Cardiac fibroblast (primary cell): ENCODE measurements at regions not wholly inside any gene's neighbourhood (a gene's known extent, or its start where the extent isn't known, plus 50 kb on each side); places are given as distances from the start of the nearest gene placed in this dataset.

Experiments used
- DNase-seq, 2 donors: peaks; one replicate each; pipeline versions ENCODE4 v3.0.0 to v3.0.0-alpha.2; 2010; ENCODE audit warnings: low read depth in 2 of 2
- H3K4me3 ChIP-seq, 2 donors: replicated peaks in 1 of 2; 1 replicate in 1 of 2; 2 replicates in 1 of 2; pipeline ENCODE4 v1.5.1; 2011; ENCODE audit warnings: low read depth in 2 of 2, low read length in 2 of 2, mild to moderate bottlenecking in 2 of 2, moderate library complexity in 1 of 2
- TF ChIP-seq, protein P1 (sequence below): IDR thresholded peaks from one replicate; pipeline ENCODE4 v1.5.1; 2011; ENCODE audit warnings: low read depth, mild to moderate bottlenecking, low read length, inconsistent platforms

DNA sequence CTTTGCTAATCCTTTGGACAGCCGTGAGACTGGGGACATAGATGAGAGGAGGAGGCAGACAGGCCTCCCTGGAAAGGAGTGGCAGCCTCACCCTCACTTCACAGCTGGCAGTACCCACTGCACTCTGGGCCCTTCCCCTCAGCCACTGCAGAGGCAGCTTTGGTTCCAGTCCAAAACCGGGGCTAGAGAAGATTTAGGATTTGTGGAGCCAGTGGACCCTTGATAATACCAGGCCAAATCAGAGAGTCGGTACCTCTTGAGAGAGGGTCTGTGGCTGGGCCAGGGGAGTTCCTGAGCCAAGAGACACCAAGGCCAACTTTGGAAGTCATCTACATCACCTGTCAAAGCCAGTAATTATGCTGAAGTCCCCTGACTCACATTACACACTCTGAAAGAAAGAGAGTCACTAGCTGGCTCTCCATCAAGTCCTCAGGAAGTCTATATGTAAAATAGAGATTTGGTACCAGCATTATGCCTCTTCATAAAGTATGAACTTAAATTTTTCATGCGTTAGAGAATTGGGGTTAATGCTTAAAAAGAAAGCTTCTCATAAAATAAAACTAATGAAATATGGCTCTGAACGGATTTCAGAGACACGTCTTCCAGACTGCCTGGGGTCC, 244.1 kb upstream of the SEMA6D start:
- no peak for DNase-seq
- TF ChIP-seq, protein P1, sequence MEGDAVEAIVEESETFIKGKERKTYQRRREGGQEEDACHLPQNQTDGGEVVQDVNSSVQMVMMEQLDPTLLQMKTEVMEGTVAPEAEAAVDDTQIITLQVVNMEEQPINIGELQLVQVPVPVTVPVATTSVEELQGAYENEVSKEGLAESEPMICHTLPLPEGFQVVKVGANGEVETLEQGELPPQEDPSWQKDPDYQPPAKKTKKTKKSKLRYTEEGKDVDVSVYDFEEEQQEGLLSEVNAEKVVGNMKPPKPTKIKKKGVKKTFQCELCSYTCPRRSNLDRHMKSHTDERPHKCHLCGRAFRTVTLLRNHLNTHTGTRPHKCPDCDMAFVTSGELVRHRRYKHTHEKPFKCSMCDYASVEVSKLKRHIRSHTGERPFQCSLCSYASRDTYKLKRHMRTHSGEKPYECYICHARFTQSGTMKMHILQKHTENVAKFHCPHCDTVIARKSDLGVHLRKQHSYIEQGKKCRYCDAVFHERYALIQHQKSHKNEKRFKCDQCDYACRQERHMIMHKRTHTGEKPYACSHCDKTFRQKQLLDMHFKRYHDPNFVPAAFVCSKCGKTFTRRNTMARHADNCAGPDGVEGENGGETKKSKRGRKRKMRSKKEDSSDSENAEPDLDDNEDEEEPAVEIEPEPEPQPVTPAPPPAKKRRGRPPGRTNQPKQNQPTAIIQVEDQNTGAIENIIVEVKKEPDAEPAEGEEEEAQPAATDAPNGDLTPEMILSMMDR = no peak
- no peak overlapping the region for H3K4me3 ChIP-seq

DNA sequence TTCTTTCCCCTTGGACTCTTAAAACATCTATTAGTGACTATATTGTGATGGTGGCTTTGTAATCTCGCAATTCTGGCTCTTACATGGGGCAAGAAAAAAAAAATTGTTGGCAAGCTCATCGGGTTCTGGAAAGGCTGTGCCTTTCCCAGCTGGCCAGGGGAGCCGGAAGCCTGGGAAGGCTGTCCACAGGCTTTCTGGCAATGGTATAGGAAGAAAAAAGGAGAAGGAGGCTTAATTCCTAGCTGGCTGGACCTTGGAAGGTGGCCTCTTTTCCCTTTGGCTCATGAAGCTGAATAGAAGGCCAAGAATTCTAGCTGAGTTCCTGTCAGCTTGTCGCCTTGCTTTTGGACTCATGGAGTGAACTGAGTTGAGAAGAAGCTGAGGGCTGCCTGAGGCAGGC, 243.5 kb upstream of the SEMA6D start:
- TF ChIP-seq, protein P1 = no peak
- DNase-seq = peak in 1 of 2 donors; percentile 94
- H3K4me3 ChIP-seq = no peak overlapping the region

DNA sequence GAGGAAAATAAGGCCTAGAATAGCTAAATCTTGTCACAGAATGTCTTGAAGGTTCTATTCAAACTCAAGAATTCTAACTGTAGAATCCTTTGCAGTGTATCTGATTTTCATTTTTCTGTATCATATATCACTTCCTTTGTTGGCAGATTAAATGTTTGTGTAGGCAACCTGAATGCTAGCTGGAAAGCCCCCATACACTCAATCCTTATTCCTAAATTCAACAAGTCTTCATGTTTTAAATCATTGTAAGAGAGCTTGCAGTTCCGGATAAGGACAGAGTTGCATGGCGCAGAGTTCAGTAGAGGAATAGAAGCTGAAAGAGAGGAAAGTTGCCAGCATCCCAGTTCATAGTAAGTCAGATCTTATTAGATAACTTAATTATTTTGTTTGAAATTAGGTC, 242.0 kb upstream of the SEMA6D start:
- peak in 1 of 2 donors; percentile 2 for DNase-seq
- TF ChIP-seq, protein P1 = no peak
- H3K4me3 ChIP-seq = no peak overlapping the region

DNA sequence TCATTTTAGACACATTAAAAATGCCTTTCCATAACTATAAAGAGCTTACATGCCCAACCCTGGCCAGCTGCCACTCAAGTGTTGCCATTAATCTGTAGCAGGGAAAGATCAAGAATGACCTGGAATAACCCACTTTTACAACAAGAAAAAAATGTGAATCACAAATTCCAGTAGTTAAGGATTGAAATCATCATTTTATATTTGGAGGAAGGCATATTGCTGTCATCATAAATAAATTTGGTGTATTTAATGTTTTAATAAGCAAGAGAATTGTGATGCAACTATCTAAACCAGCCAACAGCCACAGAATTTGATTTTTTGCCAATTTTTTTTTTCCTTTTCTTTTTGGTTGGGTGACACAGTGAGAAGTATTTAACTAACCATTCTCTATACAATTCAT, 240.0 kb upstream of the SEMA6D start:
- TF ChIP-seq, protein P1 = no peak
- no peak overlapping the region for H3K4me3 ChIP-seq
- DNase-seq = peak; percentile 39 to 50

GRCh38 chr15:47484059-47484458, 233.2 kb upstream of the SEMA6D start:
- peak; percentile 58 to 59 for DNase-seq
- no peak overlapping the region for H3K4me3 ChIP-seq
- TF ChIP-seq, protein P1 = no peak

- TF ChIP-seq, protein P1 = no peak
- H3K4me3 ChIP-seq = no peak overlapping the region
- no peak for DNase-seq
Observed at GRCh38 chr15:47484997-47485396, 232.3 kb upstream of the SEMA6D start.

DNA sequence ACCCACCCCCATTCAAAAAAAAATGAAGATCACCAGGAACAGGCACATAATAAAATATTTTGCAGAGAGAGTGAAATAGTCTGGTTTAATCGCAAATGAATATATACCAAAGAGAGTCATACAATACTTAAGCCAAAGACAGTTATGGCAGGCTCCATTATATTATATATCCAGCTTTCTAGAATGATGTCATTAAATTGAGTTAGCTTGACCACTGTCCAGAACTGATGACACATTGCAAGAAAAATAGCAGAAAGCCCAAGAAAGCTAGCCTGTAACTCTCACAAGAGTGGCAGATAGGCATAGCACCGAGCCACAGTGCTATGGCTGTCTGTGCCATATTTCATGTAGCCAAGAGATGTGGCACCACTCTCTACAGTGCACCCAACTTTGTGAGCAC, 231.9 kb upstream of the SEMA6D start:
- DNase-seq = no peak
- TF ChIP-seq, protein P1 = no peak
- no peak overlapping the region for H3K4me3 ChIP-seq
